Peyer's patch (tissue), 4 donors: ENCODE measurements at regions not wholly inside any gene's neighbourhood (a gene's known extent, or its start where the extent isn't known, plus 50 kb on each side); places are given as distances from the start of the nearest gene placed in this dataset.

Source experiments
- POLR2A ChIP-seq, 2 donors: fragments of 450-650 bp; IDR thresholded peaks; one replicate each; pipeline ENCODE4 v1.5.1; 2017; ENCODE audit warnings: antibody characterized with exemption in 2 of 2, mild to moderate bottlenecking in 2 of 2, moderate library complexity in 2 of 2
- TF ChIP-seq, protein P1 (sequence below), 6 experiments: fragments of 450-650 bp in 4 of 6; fragments of 200-600 bp in 2 of 6; sonication (generic) in 1 of 6; IDR thresholded peaks; one replicate each; pipeline ENCODE4 v1.5.1; 2017 to 2019; ENCODE audit warnings: antibody characterized with exemption in 6 of 6, mild to moderate bottlenecking in 3 of 6, moderate library complexity in 1 of 6

DNA sequence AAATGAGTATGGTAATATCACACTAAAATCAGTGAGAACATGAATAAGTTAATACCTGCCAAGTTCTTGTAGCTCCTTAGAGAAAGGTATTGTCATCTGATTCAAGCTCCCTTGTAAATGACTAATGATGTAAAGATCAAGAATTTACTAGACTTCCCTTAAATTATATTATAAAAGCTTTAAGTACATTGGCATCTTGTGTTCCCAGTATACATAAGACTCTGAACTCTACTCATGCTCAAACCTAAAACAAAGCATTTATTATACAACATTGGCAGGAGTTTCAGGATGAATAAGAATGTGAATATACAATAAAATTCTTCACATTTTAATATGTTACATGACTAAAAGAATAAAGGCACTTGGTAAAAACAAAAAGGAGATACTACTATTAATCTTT lies 126.8 kb upstream of the UNC5C start:
- TF ChIP-seq, protein P1, sequence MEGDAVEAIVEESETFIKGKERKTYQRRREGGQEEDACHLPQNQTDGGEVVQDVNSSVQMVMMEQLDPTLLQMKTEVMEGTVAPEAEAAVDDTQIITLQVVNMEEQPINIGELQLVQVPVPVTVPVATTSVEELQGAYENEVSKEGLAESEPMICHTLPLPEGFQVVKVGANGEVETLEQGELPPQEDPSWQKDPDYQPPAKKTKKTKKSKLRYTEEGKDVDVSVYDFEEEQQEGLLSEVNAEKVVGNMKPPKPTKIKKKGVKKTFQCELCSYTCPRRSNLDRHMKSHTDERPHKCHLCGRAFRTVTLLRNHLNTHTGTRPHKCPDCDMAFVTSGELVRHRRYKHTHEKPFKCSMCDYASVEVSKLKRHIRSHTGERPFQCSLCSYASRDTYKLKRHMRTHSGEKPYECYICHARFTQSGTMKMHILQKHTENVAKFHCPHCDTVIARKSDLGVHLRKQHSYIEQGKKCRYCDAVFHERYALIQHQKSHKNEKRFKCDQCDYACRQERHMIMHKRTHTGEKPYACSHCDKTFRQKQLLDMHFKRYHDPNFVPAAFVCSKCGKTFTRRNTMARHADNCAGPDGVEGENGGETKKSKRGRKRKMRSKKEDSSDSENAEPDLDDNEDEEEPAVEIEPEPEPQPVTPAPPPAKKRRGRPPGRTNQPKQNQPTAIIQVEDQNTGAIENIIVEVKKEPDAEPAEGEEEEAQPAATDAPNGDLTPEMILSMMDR (IDR thresholded peaks at IDR 0.05): no peak
- no peak for TF ChIP-seq POLR2A (IDR thresholded peaks at IDR 0.05)
